ENCODE measurements at regions not wholly inside any gene's neighbourhood (a gene's known extent, or its start where the extent isn't known, plus 50 kb on each side); places are given as distances from the start of the nearest gene placed in this dataset.

- TF ChIP-seq ZBTB40 (IDR thresholded peaks at IDR 0.05) (no peak), ZBTB40 (CRISPR knock-in tag; IDR thresholded peaks at IDR 0.05) (no peak), ZNF205 (CRISPR knock-in tag; IDR thresholded peaks at IDR 0.05) (no peak)
These were observed 59.0 kb upstream of the EDEM3 start (continued) for GRCh38 chr1:184813528-184814089.
